ENCODE measurements at regions not wholly inside any gene's neighbourhood (a gene's known extent, or its start where the extent isn't known, plus 50 kb on each side); places are given as distances from the start of the nearest gene placed in this dataset.

DNA sequence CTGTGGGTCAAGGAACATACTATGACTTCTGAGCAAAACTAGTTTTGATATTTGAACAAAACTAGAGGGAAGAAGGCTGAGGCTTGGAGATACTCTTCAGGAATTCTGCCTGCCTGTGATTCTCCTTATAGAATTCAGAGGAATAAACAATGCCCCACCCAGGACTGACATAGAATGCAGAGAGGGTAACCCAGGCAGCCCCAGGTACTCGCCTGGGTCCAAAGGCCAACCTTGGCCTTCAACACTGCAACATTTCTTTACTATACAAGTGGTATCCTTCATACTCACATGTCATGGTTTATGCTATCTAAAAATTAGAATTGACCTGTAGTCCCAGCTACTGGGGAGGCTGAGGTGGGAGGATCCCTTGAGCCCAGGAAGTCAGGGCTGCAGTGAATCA lies 217.0 kb upstream of the FOXN3 start:
- TF ChIP-seq, protein P1, sequence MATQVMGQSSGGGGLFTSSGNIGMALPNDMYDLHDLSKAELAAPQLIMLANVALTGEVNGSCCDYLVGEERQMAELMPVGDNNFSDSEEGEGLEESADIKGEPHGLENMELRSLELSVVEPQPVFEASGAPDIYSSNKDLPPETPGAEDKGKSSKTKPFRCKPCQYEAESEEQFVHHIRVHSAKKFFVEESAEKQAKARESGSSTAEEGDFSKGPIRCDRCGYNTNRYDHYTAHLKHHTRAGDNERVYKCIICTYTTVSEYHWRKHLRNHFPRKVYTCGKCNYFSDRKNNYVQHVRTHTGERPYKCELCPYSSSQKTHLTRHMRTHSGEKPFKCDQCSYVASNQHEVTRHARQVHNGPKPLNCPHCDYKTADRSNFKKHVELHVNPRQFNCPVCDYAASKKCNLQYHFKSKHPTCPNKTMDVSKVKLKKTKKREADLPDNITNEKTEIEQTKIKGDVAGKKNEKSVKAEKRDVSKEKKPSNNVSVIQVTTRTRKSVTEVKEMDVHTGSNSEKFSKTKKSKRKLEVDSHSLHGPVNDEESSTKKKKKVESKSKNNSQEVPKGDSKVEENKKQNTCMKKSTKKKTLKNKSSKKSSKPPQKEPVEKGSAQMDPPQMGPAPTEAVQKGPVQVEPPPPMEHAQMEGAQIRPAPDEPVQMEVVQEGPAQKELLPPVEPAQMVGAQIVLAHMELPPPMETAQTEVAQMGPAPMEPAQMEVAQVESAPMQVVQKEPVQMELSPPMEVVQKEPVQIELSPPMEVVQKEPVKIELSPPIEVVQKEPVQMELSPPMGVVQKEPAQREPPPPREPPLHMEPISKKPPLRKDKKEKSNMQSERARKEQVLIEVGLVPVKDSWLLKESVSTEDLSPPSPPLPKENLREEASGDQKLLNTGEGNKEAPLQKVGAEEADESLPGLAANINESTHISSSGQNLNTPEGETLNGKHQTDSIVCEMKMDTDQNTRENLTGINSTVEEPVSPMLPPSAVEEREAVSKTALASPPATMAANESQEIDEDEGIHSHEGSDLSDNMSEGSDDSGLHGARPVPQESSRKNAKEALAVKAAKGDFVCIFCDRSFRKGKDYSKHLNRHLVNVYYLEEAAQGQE (IDR thresholded peaks at IDR 0.05; ENCODE audit: insufficient read depth in 1 of 2, low read depth in 2 of 2, low read length in 2 of 2), result no peak
- TF ChIP-seq FOXP2 (optimal IDR thresholded peaks at IDR 0.05; ENCODE audit: borderline replicate concordance, extremely low read depth, extremely low read length, insufficient read depth), result no peak
- TF ChIP-seq POLR2AphosphoS5 (IDR thresholded peaks at IDR 0.05; ENCODE audit: low read depth, low read length), result no peak
- no peak for TF ChIP-seq TAF1 (IDR thresholded peaks at IDR 0.05; ENCODE audit: borderline replicate concordance, insufficient read depth, low read length)
- TF ChIP-seq SIN3A (IDR thresholded peaks at IDR 0.05; ENCODE audit: borderline replicate concordance, insufficient read depth, low read length), result no peak

GRCh38 chr14:89630101-89630829 lies 213.2 kb upstream of the FOXN3 start:
- TF ChIP-seq TAF1 (IDR thresholded peaks at IDR 0.05; ENCODE audit: borderline replicate concordance, insufficient read depth, low read length), result no peak

DNA sequence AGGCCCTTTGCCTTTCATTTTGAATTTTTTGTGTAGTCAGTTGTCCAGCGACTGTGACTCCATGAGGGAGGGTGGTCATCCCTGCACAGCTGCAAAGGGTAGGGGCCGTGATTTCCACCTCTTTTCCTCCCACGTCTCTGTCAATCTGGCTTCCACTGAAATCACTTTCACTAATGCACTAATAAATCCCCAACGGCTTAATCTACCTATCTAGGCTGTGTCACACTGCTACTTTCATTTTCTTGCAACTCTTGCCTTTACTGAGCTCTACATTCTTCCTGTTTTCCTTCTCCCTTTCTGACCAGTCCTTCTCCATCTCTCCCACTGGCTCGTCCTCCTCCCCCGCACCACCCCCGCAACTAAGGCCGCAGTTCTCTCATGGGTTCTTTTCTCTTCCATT lies 212.3 kb upstream of the FOXN3 start:
- TF ChIP-seq, protein P1 (IDR thresholded peaks at IDR 0.05; ENCODE audit: insufficient read depth in 1 of 2, low read depth in 2 of 2, low read length in 2 of 2), result no peak
- no peak for TF ChIP-seq FOXP2 (optimal IDR thresholded peaks at IDR 0.05; ENCODE audit: borderline replicate concordance, extremely low read depth, extremely low read length, insufficient read depth)

DNA sequence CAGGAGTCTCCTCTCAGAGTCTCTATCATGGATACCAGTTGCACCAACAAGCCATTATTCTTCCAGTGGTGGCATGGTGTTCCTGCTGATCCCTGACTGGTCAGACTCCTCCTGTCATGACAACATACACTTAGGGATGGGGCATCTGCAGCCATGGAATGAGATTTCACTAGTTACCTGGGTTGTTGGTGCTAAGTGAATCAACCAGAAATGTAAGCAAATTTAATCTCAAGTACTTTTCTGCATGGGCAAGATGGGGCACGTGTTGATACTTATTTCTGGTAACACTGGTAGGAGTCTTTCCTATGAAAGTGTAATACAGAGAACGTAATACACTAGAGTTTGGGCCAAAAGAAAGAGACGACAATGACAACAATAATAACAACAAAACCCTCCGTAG lies 211.5 kb upstream of the FOXN3 start:
- no peak for TF ChIP-seq SIN3A (IDR thresholded peaks at IDR 0.05; ENCODE audit: borderline replicate concordance, insufficient read depth, low read length)
- TF ChIP-seq TAF1 (IDR thresholded peaks at IDR 0.05; ENCODE audit: borderline replicate concordance, insufficient read depth, low read length), result no peak
- TF ChIP-seq FOXP2 (optimal IDR thresholded peaks at IDR 0.05; ENCODE audit: borderline replicate concordance, extremely low read depth, extremely low read length, insufficient read depth), result no peak
- no peak for TF ChIP-seq POLR2AphosphoS5 (IDR thresholded peaks at IDR 0.05; ENCODE audit: low read depth, low read length)
- TF ChIP-seq, protein P1 (IDR thresholded peaks at IDR 0.05; ENCODE audit: insufficient read depth in 1 of 2, low read depth in 2 of 2, low read length in 2 of 2), result no peak

DNA sequence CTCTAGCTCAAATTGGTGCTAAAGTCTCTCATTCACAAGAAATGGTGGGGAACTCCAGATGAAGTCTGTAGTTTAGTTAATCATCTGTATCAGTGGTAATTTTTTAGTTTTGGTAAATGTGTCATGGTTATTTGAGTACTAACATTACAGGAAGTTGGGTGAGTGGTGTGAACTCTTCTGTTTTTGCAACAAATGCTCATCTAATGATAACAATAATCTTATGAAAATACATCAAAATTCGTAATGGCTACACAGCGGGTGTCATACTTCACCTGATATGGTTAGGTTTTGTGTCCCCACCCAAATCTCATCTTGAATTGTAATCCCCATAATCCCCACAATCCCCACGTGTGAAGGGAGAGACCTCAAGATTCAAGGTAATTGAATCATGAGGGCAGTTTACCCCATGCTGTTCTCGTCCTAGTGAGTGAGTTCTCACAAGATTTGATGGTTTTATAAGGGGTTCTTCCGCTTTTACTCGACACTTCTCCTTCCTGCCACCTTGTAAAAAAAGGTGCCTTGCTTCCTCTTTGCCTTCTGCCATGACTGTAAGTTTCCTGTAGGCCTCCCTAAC lies 209.3 kb upstream of the FOXN3 start:
- TF ChIP-seq TAF1 (IDR thresholded peaks at IDR 0.05; ENCODE audit: borderline replicate concordance, insufficient read depth, low read length) (no peak), FOXP2 (optimal IDR thresholded peaks at IDR 0.05; ENCODE audit: borderline replicate concordance, extremely low read depth, extremely low read length, insufficient read depth) (no peak)

GRCh38 chr14:89625731-89626232 lies 208.7 kb upstream of the FOXN3 start:
- TF ChIP-seq, protein P1 (IDR thresholded peaks at IDR 0.05; ENCODE audit: insufficient read depth in 1 of 2, low read depth in 2 of 2, low read length in 2 of 2), result no peak
- TF ChIP-seq POLR2AphosphoS5 (IDR thresholded peaks at IDR 0.05; ENCODE audit: low read depth, low read length) (no peak), TAF1 (IDR thresholded peaks at IDR 0.05; ENCODE audit: borderline replicate concordance, insufficient read depth, low read length) (no peak), FOXP2 (optimal IDR thresholded peaks at IDR 0.05; ENCODE audit: borderline replicate concordance, extremely low read depth, extremely low read length, insufficient read depth) (no peak), SIN3A (IDR thresholded peaks at IDR 0.05; ENCODE audit: borderline replicate concordance, insufficient read depth, low read length) (no peak)
